Posterior vena cava (tissue), 2 donors: ENCODE measurements at regions not wholly inside any gene's neighbourhood (a gene's known extent, or its start where the extent isn't known, plus 50 kb on each side); places are given as distances from the start of the nearest gene placed in this dataset.

Experiments used
- DNase-seq: peaks from one replicate; pipeline ENCODE4 v3.0.0-alpha.2; 2020; ENCODE audit warnings: low spot score
- intact Hi-C, 2 donors: fragments of 100-400 bp; cut with DNase I; formaldehyde crosslinking; loops; one replicate each; pipeline versions ENCODE4 v1.14.1 to v1.14.2; 2022 to 2023
- donor health status: DM: yes; HTN: yes; CAD: no.
- donor health status: DM: yes; HTN: yes; CAD: no.

GRCh38 chr14:35220027-35220676, 72.0 kb upstream of the PSMA6 start:
- no peak for DNase-seq
- intact Hi-C loops = no loop called here

DNA sequence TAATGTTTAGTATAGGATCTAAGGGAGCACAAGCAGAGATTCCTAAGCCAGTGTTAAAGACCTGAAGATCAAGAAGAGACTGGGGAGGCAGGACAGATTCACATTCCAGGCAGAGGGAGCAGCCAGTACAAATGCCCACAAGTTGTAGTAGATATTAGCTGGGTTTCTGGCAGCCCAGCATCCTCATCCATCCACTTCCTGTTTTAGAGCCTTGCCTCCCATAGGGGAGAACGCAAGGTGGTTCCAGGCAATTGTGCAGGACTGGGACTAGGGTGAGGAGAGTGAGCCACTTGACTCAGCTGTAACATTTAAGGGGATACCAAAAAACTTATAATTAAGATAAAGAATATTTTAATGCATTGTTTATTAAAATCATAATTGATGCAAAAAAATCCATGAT, 71.3 kb upstream of the PSMA6 start:
- no peak for DNase-seq
- intact Hi-C loops = no loop called here

DNA sequence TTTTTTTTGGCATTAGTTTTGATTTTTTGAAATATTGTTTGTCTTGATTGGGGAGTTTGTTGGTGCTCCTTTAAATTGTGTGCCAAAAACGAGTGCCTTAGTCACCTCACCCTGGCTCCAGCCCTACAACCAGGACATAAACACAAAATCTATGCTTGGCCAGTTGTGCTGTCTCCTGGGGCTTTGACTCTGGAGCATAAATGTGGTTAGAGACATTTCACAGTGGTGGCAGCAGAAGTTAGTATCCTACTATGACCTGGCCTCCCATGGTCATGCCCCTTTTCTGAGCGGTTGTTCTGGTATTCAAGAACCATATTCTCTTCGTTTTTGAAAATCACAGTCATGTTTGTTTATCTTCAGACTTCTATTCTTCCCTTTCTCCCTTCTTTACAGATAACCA, 70.7 kb upstream of the PSMA6 start:
- intact Hi-C loops = no loop called here
- DNase-seq = no peak

GRCh38 chr14:35222324-35222723, 69.9 kb upstream of the PSMA6 start:
- DNase-seq = no peak
- intact Hi-C loops = no loop called here

GRCh38 chr14:35222872-35223466, 69.2 kb upstream of the PSMA6 start:
- intact Hi-C loops = no loop called here
- DNase-seq = no peak

DNA sequence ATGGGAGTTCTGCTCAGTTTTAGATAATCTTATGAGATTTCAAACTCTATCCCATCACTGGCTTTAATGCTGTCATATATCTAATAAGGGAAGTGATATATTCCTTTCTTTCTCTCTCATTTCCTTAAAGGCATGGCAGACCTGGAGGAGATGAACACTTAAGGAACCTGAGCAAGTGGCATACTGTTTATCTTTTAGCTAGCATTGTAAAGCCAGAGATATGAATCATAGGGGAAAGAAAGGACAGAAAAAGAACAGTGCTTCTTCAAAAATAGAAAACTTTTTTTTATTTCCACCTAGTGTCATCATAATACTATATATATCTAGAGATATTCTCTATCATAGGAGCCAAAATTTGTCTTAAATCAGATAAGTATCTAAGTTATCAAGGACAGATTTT, 68.3 kb upstream of the PSMA6 start:
- intact Hi-C loops = no loop called here

DNA sequence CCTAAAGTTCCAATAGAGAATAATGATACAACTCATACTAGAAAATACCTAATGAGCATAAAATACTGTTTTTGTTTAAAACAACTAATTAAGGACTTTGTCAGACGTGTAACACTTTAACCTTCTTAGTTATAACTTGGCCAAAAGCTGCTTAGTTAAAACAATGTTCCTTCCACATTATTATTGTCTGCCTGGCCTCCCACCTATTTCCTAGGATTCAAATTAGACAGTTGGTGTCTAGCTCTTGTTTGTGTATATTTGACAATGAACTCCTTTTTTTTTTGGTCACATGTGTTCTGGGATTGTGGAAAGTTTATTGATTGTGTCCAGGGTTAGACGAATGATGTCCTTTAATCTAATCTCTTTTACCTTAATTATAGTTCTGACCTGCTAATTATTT, 67.6 kb upstream of the PSMA6 start:
- DNase-seq = no peak
- intact Hi-C loops = no loop called here

More for the DNA sequence above, 68.3 kb upstream of the PSMA6 start:
- no peak for DNase-seq

GRCh38 chr14:35229084-35229791, 62.9 kb upstream of the PSMA6 start:
- no peak for DNase-seq
- intact Hi-C loops = no loop called here

- no peak for DNase-seq
- intact Hi-C loops = no loop called here
These were observed 62.4 kb upstream of the PSMA6 start for GRCh38 chr14:35229792-35230089.

DNA sequence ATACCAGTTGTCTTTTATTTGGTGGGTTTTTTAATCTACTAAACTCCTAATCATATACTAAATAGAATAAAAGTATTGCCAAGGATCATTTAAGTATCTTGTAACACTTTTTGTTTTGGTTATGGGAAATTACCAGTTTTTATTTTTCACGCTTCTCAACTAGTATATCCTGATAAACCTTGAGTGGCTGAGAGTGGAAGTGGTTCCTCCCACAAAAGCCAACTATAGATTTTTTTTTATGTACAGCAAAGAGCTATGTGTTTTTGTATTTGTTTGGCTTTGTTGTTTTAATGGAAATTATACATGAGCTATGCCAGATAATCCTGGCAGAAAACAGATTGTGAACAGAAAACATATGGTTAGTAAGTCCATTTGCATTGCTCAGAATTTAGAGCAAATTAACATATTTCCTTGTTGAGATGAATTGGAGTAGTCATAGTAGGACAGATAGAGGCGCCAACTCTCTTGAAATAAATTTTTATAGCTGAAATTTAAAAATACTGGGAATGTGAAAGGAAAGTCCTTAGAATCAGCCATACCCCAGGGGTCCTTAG, 60.9 kb upstream of the PSMA6 start:
- intact Hi-C loops = no loop called here
- no peak for DNase-seq

GRCh38 chr14:35234012-35234805, 58.0 kb upstream of the PSMA6 start:
- intact Hi-C loops = no loop called here
- DNase-seq = no peak

GRCh38 chr14:35235840-35236239, 56.3 kb upstream of the PSMA6 start:
- DNase-seq = no peak
- intact Hi-C loops = no loop called here

- DNase-seq = no peak
- intact Hi-C loops = no loop called here
These were observed 55.4 kb upstream of the PSMA6 start for GRCh38 chr14:35236806-35237205.

DNA sequence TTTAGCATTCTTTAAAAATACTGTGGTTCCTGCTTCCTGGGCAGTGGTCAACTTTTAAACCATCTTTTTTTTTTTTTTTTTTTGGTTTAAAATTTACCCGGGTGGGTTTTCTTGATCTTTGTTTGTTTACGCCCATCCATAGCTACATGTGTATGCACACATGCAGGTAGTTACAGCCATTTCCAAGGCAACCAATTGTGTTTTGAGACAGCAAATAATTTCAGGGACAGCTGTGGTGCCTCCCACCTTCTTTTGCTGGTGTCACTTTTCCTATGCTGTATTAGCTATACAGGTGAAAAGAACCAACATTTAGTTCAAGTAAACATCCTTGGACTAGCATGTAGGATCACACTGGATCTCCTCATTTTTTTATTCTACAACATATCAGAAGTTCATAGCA, 52.0 kb upstream of the PSMA6 start:
- DNase-seq = no peak
- intact Hi-C loops = no loop called here
